ENCODE measurements at regions not wholly inside any gene's neighbourhood (a gene's known extent, or its start where the extent isn't known, plus 50 kb on each side); places are given as distances from the start of the nearest gene placed in this dataset.

DNA sequence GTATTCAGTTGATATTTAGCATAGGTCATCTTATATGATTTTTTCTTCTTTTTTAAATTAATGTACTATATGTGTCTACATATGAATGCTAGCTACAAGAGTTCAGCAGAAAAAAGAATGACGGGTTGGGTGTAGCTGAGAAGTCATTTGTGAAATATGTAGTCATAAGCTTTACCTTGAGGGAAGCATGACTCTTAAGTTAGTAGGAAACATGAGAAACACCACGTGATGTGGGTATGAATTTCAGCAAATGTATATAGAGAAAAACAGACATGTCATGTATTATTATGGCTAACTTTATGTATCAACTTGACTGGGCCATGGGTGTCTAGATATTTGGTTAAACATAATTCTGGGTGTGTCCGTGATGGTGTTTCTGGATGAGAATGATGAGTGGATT lies 125.0 kb downstream of the RAP2B start:
- Histone ChIP-seq H3K4me1 (ENCODE audit: insufficient read depth, low read length) (peaks cover 7% of the 10 kb centered on the region), H3K9me3 (ENCODE audit: insufficient read depth, low read depth, low read length) (no peaks in the 10 kb centered on the region), H3K27me3 (ENCODE audit: insufficient read depth, low read length) (no peaks in the 10 kb centered on the region), H3K4me3 (ENCODE audit: low read length) (no peak overlapping the region), H3K36me3 (ENCODE audit: insufficient read depth, low read length) (no peaks in the 10 kb centered on the region), H3K27ac (ENCODE audit: low read depth, low read length) (no peak overlapping the region), H3K9ac (ENCODE audit: low read depth, low read length) (no peak overlapping the region)
- 96% methylated on average over 3 of the region's 3 CpGs for WGBS

DNA sequence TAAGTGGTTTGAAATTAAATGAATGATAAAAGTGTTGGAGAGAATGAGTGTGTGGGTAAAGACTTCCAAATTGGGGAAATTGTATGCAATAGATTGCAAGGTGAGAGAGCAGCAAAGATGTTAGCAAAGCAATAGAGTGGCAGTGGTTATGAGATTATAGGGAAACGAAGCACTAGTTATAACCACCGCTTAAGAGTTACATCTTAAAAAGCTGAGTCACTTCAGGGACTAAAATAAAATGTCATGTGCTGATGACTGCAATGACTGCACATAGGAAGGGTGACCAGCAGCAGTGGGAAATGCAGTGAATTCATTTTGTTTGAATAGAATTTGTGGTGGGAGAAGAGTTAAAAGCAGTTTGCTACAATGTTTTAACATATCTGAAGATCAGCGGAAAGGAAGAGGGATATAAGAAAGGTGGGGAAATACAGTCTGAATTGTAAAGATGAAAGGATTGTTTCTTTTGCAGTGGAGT lies 127.3 kb downstream of the RAP2B start:
- Histone ChIP-seq H3K4me3 (ENCODE audit: low read length) (no peak overlapping the region), H3K9me3 (ENCODE audit: insufficient read depth, low read depth, low read length) (no peaks in the 10 kb centered on the region), H3K27ac (ENCODE audit: low read depth, low read length) (no peak overlapping the region; the same call in 1 of the 2 replicates), H3K36me3 (ENCODE audit: insufficient read depth, low read length) (no peaks in the 10 kb centered on the region), H3K4me1 (ENCODE audit: insufficient read depth, low read length) (peaks cover 7% of the 10 kb centered on the region), H3K9ac (ENCODE audit: low read depth, low read length) (no peak overlapping the region), H3K27me3 (ENCODE audit: insufficient read depth, low read length) (no peaks in the 10 kb centered on the region)
- 79% methylated on average over 3 of the region's 3 CpGs for WGBS

DNA sequence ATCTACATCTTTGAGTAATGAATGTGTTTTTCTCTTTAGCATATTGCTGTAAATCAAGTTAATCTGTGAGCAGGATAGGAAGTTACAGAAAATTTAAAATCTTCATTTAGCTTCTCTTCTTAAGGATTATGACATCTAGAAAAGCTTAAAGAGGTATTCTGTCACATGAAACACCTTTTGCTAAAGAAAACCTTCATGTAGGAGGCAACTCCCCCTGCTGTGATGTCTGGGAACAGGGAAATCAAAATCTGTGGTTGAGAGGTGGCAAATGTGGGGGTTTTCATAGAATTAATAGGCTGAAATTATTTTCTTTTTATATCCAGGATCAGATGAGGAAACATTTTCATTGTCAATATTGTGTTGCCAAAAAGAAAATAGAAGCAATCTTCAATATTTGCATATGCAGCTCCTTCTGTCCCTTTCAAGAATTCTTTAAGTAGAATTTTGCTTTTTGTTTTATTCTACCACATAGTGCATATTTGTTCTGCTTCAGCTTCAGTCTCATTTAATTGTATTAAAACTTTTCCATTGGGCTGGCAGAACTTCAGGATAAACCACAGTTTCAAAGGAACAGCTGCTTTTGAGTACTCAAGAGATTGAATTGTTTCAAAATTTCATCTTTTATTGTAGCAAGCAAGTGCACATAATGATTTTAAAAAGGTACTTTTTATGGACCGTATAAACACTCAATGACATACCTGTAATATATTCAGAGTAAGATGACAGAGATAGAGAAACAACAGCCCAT lies 128.4 kb downstream of the RAP2B start:
- Histone ChIP-seq H3K4me3 (ENCODE audit: low read length) (no peak overlapping the region), H3K27me3 (ENCODE audit: insufficient read depth, low read length) (no peaks in the 10 kb centered on the region), H3K36me3 (ENCODE audit: insufficient read depth, low read length) (no peaks in the 10 kb centered on the region), H3K9ac (ENCODE audit: low read depth, low read length) (no peak overlapping the region), H3K4me1 (ENCODE audit: insufficient read depth, low read length) (peaks cover 7% of the 10 kb centered on the region), H3K27ac (ENCODE audit: low read depth, low read length) (no peak overlapping the region), H3K9me3 (ENCODE audit: insufficient read depth, low read depth, low read length) (no peaks in the 10 kb centered on the region)
- no CpG with 5 or more reads among the region's 1 CpG for WGBS

DNA sequence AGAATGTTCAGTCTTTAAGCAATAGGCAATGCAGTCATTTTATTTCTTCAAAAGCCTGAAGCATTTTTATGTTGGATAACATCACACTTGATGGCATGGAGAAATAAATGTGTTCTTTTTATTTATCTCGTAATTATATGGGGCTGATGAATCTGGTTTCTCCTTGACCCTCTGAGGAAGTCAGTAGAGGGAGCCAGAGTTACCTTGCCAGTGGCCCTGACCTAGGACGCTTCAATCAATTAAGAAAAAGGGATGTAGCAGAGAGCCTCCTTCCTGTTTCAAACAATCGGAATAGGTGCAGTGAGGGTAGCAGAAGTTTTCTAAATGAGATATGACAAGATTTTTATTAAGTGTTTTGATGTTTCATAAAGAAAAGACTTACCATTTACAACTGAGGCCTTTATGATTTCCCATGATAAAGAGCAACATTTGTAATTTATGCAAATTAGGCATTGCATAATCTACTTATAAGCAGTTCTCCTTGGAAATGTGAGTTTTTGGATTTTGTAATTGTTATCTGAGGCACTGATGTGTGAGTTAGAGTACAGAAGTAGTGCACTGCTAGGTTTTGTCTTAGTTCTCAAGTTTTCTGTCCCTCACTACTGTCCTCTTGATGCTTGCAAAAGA lies 129.1 kb downstream of the RAP2B start:
- Histone ChIP-seq H3K36me3 (ENCODE audit: insufficient read depth, low read length) (no peaks in the 10 kb centered on the region), H3K9me3 (ENCODE audit: insufficient read depth, low read depth, low read length) (no peaks in the 10 kb centered on the region), H3K4me1 (ENCODE audit: insufficient read depth, low read length) (peaks cover 7% of the 10 kb centered on the region), H3K27me3 (ENCODE audit: insufficient read depth, low read length) (no peaks in the 10 kb centered on the region), H3K9ac (ENCODE audit: low read depth, low read length) (no peak overlapping the region), H3K4me3 (ENCODE audit: low read length) (no peak overlapping the region), H3K27ac (ENCODE audit: low read depth, low read length) (no peak overlapping the region)
- WGBS = 64% methylated on average over 3 of the region's 3 CpGs

DNA sequence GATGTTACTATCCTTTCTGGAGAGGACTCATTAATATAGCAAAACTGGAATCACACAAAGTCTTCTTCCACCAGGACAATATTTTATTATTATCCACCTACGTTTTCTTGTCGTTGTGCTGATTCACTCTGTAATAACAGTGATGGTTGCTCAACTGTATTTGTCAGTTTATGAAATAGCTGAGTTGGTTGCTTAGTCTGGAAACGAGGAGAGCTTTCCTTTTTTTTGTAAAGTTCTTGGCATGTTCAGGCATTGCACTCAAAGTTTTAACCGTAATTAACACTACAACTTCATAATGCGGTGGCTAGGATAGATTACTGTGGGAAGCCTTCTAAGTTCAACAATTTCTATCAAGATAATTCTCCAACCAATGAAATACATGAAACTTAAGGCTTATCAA lies 131.2 kb downstream of the RAP2B start:
- Histone ChIP-seq H3K27me3 (ENCODE audit: insufficient read depth, low read length) (no peaks in the 10 kb centered on the region), H3K4me1 (ENCODE audit: insufficient read depth, low read length) (peaks cover 7% of the 10 kb centered on the region), H3K36me3 (ENCODE audit: insufficient read depth, low read length) (no peaks in the 10 kb centered on the region), H3K9ac (ENCODE audit: low read depth, low read length) (no peak overlapping the region), H3K9me3 (ENCODE audit: insufficient read depth, low read depth, low read length) (no peaks in the 10 kb centered on the region), H3K27ac (ENCODE audit: low read depth, low read length) (no peak overlapping the region), H3K4me3 (ENCODE audit: low read length) (no peak overlapping the region)
- WGBS = 96% methylated on average over 5 of the region's 5 CpGs

DNA sequence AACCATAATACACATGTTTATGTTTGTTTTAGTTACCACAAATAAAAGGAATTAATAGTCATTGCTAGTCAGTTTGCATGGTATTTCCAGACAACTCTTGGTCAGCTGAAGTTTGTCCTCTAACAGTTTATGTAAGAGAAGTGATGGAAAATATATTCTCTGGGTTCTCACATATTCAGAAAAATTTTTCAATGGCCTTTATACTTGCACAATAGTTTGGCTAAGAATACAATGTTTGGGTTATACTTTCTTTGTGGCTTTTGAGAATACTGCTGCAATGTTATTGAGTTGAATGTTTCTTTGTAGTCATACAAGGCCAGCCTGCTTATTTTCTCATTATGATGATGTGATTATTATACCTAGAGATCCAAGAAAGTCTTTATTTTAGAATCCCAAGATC lies 133.9 kb downstream of the RAP2B start:
- Histone ChIP-seq H3K27me3 (ENCODE audit: insufficient read depth, low read length) (no peaks in the 10 kb centered on the region), H3K9ac (ENCODE audit: low read depth, low read length) (no peak overlapping the region), H3K36me3 (ENCODE audit: insufficient read depth, low read length) (no peaks in the 10 kb centered on the region), H3K27ac (ENCODE audit: low read depth, low read length) (no peak overlapping the region), H3K9me3 (ENCODE audit: insufficient read depth, low read depth, low read length) (no peaks in the 10 kb centered on the region), H3K4me1 (ENCODE audit: insufficient read depth, low read length) (no peaks in the 10 kb centered on the region), H3K4me3 (ENCODE audit: low read length) (no peak overlapping the region)

DNA sequence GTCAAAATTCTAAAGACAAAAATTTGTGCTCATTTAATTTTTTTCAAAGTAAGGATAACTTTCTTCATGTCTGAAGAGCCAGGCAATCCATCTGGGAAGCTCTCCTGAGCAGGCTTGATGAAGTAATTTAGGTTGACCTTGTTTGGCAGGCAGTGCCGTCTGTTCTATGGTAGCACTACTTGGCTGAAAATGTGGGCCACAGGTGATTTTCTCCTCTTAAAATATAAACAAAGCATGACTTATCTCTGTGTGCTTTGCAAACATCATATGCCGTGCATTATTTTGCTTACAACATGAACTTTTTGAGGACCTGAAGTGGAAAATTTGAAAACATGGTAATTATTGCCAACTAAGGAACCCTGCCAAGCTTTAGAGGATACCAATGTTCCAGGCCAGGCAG lies 143.2 kb downstream of the RAP2B start:
- no peaks in the 10 kb centered on the region for H3K9me3 ChIP-seq (ENCODE audit: insufficient read depth, low read depth, low read length)
- no peak overlapping the region for H3K4me3 ChIP-seq (ENCODE audit: low read length)
- WGBS = 97% methylated on average over 2 of the region's 2 CpGs
- H3K36me3 ChIP-seq (ENCODE audit: insufficient read depth, low read length) = no peaks in the 10 kb centered on the region
- H3K4me1 ChIP-seq (ENCODE audit: insufficient read depth, low read length) = no peaks in the 10 kb centered on the region
- no peak overlapping the region for H3K27ac ChIP-seq (ENCODE audit: low read depth, low read length)
- no peak overlapping the region for H3K9ac ChIP-seq (ENCODE audit: low read depth, low read length)
- H3K27me3 ChIP-seq (ENCODE audit: insufficient read depth, low read length) = no peaks in the 10 kb centered on the region

DNA sequence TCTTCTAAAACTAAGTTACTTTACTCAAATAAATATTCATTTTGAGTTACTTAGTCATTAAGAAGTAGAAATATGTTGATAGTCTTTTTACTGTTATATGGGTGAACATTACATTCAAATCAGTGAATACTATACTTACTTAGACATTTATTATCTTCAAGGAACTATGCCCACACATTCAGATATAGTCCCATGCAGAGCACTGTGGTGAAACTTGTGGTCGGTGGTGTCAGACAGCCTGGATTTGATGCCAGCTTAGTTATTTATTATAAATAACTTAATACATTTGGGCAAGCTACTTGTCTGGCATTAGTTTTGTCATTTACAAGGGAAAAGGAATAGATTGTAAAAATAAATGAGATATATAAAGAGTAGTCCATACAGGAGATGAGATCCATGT lies 149.5 kb downstream of the RAP2B start:
- Histone ChIP-seq H3K4me3 (ENCODE audit: low read length) (no peak overlapping the region), H3K27ac (ENCODE audit: low read depth, low read length) (no peak overlapping the region), H3K4me1 (ENCODE audit: insufficient read depth, low read length) (no peaks in the 10 kb centered on the region), H3K9ac (ENCODE audit: low read depth, low read length) (no peak overlapping the region), H3K36me3 (ENCODE audit: insufficient read depth, low read length) (no peaks in the 10 kb centered on the region), H3K27me3 (ENCODE audit: insufficient read depth, low read length) (no peaks in the 10 kb centered on the region), H3K9me3 (ENCODE audit: insufficient read depth, low read depth, low read length) (peaks cover 4% of the 10 kb centered on the region; the same call in 1 of the 2 replicates)
- WGBS = no CpG with 5 or more reads among the region's 1 CpG

DNA sequence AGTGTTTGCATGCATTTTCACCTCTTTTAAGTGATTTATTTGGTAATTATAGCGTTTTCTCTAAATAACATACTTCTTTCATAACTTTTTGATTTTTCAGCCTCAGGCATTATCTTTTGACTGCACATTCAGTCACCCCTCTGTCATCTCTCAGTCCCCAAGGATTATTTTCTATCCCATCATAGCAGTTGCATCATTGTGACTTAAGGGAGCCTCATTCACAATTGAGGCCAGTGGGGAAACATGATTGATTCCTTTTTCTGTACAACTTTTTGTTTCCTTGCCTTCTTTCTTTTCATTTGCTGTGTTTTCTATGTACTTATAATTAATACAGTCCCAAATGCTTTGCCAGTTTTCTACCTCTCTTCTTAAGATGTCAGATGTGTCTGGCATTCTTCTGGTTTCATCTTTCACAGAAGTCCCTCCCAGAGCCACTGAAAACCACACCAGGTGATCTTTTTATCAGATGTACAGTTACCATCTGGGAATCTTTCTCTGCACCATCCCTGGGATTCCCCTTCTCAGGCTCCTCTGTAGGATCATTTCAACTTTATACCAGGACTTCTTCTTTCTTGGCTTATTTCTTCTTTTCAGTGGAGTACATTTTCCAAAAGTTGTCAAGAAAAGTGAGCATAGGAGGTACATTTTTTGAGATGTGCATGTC lies 151.4 kb downstream of the RAP2B start:
- Histone ChIP-seq H3K27ac (ENCODE audit: low read depth, low read length) (no peak overlapping the region), H3K9ac (ENCODE audit: low read depth, low read length) (no peak overlapping the region), H3K36me3 (ENCODE audit: insufficient read depth, low read length) (no peaks in the 10 kb centered on the region), H3K9me3 (ENCODE audit: insufficient read depth, low read depth, low read length) (peaks cover 4% of the 10 kb centered on the region; the same call in 1 of the 2 replicates), H3K27me3 (ENCODE audit: insufficient read depth, low read length) (no peaks in the 10 kb centered on the region), H3K4me3 (ENCODE audit: low read length) (no peak overlapping the region), H3K4me1 (ENCODE audit: insufficient read depth, low read length) (no peaks in the 10 kb centered on the region)
- WGBS = 100% methylated on average over 1 of the region's 1 CpG

DNA sequence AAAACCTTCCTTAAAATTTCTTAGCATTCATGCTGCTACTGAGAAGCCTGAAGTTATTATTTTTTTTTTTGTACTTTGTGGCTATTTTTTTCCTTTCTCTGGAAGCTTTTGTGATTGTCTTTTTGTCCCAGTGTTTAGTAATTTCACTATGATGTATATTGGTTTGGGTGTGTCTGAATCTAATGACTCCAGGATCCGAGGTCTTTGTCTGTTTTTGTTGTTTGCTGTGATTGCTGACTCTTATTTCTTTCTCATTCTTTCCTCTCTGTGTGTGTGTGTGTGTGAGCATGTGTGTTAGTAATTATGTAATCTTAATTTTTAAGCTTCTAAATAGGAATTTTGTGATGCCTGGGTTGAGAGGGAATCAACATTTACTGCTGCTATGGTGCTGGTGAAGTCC lies 152.0 kb downstream of the RAP2B start:
- H3K36me3 ChIP-seq (ENCODE audit: insufficient read depth, low read length) = no peaks in the 10 kb centered on the region
- H3K4me1 ChIP-seq (ENCODE audit: insufficient read depth, low read length) = no peaks in the 10 kb centered on the region
- no peak overlapping the region for H3K9ac ChIP-seq (ENCODE audit: low read depth, low read length)
- no peak overlapping the region for H3K27ac ChIP-seq (ENCODE audit: low read depth, low read length)
- H3K27me3 ChIP-seq (ENCODE audit: insufficient read depth, low read length) = no peaks in the 10 kb centered on the region
- WGBS = no CpG with 5 or more reads among the region's 1 CpG
- peaks cover 4% of the 10 kb centered on the region; the same call in 1 of the 2 replicates for H3K9me3 ChIP-seq (ENCODE audit: insufficient read depth, low read depth, low read length)
- no peak overlapping the region for H3K4me3 ChIP-seq (ENCODE audit: low read length)

DNA sequence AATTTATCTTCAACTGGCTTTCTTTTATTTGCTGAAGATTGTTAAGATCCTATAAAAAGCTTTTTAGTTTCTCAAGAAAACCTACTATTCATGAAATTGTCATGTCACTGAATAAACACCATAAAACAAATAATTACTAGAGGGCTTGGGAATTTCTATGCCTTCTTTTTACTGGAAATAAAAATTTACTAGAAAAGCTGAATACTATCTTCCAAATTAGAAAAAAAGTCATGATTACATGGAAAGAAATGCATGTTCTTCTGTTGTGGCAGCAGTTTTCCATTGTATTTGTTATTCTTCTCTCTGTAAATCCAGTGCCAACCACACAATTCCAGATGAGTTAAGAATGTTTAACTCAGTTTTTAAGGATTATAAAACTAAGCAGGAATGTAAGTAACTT lies 153.8 kb downstream of the RAP2B start:
- Histone ChIP-seq H3K36me3 (ENCODE audit: insufficient read depth, low read length) (no peaks in the 10 kb centered on the region), H3K4me3 (ENCODE audit: low read length) (no peak overlapping the region), H3K4me1 (ENCODE audit: insufficient read depth, low read length) (no peaks in the 10 kb centered on the region), H3K9ac (ENCODE audit: low read depth, low read length) (no peak overlapping the region), H3K27ac (ENCODE audit: low read depth, low read length) (no peak overlapping the region), H3K9me3 (ENCODE audit: insufficient read depth, low read depth, low read length) (peaks cover 4% of the 10 kb centered on the region; the same call in 1 of the 2 replicates), H3K27me3 (ENCODE audit: insufficient read depth, low read length) (no peaks in the 10 kb centered on the region)

Data from HUES64 (cell line).